Adipocyte (in vitro differentiated cells): ENCODE measurements at regions not wholly inside any gene's neighbourhood (a gene's known extent, or its start where the extent isn't known, plus 50 kb on each side); places are given as distances from the start of the nearest gene placed in this dataset.
"Not testable (repeated sequence)": the region's sequence is repeated elsewhere in the genome, so short reads cannot be mapped to it uniquely, and the experiment has no call there.

ENCODE experiments used
- DNase-seq: peaks from one replicate; pipeline ENCODE4 v3.0.0-alpha.2; 2015; ENCODE audit warnings: low read depth
- H3K27me3 ChIP-seq: replicated peaks from 2 replicates; pipeline ENCODE4 v1.7.0; 2013; ENCODE audit warnings: mild to moderate bottlenecking, low read length, moderate library complexity; ENCODE audit not compliant: control insufficient read depth, insufficient read depth
- H3K36me3 ChIP-seq: 2 replicates; pipeline ENCODE4 v1.7.0; 2013; ENCODE audit warnings: low read length, mild to moderate bottlenecking, moderate library complexity; ENCODE audit not compliant: control insufficient read depth, insufficient read depth, severe bottlenecking
- H3K4me1 ChIP-seq: 2 replicates; pipeline ENCODE4 v1.7.0; 2013; ENCODE audit warnings: mild to moderate bottlenecking, low read length, moderate library complexity; ENCODE audit not compliant: control insufficient read depth, insufficient read depth
- H3K4me3 ChIP-seq: 2 replicates; pipeline ENCODE4 v1.7.0; 2013; ENCODE audit warnings: mild to moderate bottlenecking, low read length, moderate library complexity
- H3K9ac ChIP-seq: 2 replicates; pipeline ENCODE4 v1.7.0; 2013; ENCODE audit warnings: mild to moderate bottlenecking, low read length, moderate library complexity
- H3K9me3 ChIP-seq: 2 replicates; pipeline ENCODE4 v1.7.0; 2013; ENCODE audit warnings: mild to moderate bottlenecking, low read length, moderate library complexity; ENCODE audit not compliant: control insufficient read depth

DNA sequence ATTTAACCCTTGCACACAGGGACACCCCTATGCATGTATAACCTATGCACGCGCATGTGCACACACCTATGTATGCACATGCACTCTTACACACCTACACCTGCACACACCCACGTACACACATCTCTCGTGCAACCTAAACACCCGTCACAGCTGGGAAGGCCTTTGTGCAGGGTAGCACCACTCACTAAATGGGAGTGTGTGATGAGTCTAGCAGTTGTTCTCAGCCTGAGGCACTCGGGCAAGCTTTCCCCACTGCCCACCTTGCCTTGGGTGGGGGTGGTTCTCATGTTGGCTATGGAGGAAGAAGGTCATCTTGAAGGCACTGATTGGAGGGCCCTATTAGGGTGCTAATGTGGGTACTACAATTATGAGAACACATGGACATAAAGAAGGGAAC lies 85.8 kb downstream of the DLL1 start:
- no peak for DNase-seq
- Histone ChIP-seq H3K27me3 (peaks cover 20% of the 10 kb centered on the region), H3K4me3 (no peak overlapping the region)

DNA sequence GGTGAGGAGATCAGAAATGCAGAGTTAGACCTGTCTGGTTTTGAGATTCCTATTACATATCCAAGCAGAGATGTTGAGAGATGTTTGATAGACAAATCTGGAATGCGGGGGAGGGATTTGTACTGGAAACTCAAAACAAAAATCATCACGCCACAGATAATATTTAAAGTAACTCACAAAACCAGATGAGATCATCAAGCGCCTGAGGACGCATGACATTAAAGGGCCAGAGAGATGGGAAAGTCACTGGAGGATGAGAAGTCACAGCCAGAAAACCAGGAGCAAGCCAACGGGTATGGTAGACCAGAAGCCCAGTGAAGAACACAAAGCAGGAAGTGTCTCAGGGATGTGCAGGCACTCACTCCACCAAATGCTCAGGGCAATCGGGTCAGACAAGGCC lies 87.7 kb downstream of the DLL1 start:
- Histone ChIP-seq H3K4me3 (no peak overlapping the region), H3K9me3 (no peaks in the 10 kb centered on the region), H3K36me3 (no peaks in the 10 kb centered on the region), H3K27me3 (peaks cover 7% of the 10 kb centered on the region), H3K4me1 (no peaks in the 10 kb centered on the region), H3K9ac (no peak overlapping the region)
- no peak for DNase-seq

More for the DNA sequence above, 85.8 kb downstream of the DLL1 start:
- H3K9ac ChIP-seq, result no peak overlapping the region
- no peaks in the 10 kb centered on the region for H3K9me3 ChIP-seq
- no peaks in the 10 kb centered on the region for H3K36me3 ChIP-seq
- no peaks in the 10 kb centered on the region for H3K4me1 ChIP-seq

DNA sequence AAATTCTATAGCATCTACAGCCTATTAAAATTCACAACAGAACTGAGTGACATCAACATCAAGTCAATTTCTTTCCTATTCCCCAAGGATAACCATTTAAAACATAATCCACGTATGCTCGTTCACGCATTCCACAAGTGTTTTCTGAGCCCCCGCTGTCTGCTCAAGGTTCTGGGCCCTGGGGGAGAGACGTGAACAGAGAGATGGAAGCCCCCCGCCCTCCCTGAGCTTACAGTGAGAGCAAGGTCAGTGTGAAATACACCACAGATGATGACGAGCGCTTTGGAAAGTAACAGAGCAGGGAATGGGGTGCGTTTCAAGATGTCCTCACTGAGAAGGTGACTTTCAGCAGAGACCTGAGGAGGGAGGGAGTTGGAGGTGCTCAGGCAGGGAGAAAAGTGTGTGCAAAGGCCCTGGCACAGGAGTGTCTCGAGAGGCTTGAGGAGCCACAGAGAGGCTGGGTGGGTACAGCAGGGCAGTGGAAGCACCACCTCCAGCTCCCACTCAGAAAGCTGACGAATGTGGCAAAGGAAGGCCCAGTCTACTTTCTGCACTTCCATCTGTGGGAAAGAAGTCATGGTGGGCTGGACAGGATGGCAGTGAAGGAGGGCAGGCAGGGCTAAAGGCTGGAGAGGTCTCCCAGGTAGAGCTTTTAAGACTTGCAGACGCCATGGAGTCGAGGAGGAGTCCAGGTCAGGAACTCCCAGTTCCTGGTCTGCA lies 88.3 kb downstream of the DLL1 start:
- Histone ChIP-seq H3K27me3 (peaks cover 5% of the 10 kb centered on the region), H3K9ac (no peak overlapping the region), H3K36me3 (no peaks in the 10 kb centered on the region), H3K4me3 (no peak overlapping the region), H3K4me1 (no peaks in the 10 kb centered on the region), H3K9me3 (no peaks in the 10 kb centered on the region)
- DNase-seq, result no peak

DNA sequence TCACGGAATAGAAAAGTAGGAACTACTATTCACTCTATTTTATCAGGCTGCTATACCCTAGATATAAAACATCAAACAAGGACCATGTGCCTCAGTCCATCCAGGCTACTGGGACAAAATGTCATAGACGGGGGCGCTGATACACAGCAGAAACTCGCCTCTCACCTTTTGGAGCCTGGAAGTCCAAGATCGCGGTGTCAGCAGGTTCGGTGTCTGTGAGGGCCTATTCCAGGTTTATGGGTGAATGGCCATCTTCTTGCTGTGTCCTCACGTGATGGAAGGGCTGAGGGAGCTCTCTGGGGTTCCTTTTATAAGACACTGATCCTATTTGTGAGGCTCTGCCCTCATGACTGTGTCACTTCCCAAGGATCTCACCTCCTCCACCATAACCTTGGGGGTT lies 89.5 kb downstream of the DLL1 start:
- H3K9me3 ChIP-seq, result peaks cover 4% of the 10 kb centered on the region
- peaks cover 5% of the 10 kb centered on the region for H3K27me3 ChIP-seq
- H3K36me3 ChIP-seq, result no peaks in the 10 kb centered on the region
- H3K4me1 ChIP-seq, result no peaks in the 10 kb centered on the region
- DNase-seq, result no peak
- H3K4me3 ChIP-seq, result no peak overlapping the region
- H3K9ac ChIP-seq, result no peak overlapping the region

DNA sequence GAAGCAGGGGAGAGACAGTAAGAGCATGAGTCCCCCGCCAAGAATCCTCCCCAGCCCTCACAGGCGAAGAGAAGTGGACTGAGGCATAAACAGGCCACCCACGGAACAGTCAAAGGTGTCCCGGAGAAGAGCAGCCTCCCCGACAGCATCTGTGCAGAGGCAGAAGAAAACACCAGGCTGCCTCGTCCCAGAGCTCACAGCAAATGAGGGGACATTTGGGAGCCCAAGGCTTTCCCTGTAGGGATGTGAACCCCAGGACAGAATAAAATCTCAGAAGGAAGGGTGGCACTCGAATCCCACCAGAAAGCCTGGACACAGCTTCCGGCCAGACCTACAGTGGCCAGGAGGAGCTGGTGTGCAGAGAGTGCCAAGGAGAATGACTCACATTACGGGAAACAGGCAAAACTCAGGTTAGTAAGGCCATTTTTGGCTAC lies 90.4 kb downstream of the DLL1 start:
- no peaks in the 10 kb centered on the region for H3K36me3 ChIP-seq
- no peak overlapping the region for H3K9ac ChIP-seq
- H3K4me1 ChIP-seq, result no peaks in the 10 kb centered on the region
- H3K4me3 ChIP-seq, result no peak overlapping the region
- H3K9me3 ChIP-seq, result peaks cover 13% of the 10 kb centered on the region
- DNase-seq, result no peak
- peaks cover 5% of the 10 kb centered on the region for H3K27me3 ChIP-seq

DNA sequence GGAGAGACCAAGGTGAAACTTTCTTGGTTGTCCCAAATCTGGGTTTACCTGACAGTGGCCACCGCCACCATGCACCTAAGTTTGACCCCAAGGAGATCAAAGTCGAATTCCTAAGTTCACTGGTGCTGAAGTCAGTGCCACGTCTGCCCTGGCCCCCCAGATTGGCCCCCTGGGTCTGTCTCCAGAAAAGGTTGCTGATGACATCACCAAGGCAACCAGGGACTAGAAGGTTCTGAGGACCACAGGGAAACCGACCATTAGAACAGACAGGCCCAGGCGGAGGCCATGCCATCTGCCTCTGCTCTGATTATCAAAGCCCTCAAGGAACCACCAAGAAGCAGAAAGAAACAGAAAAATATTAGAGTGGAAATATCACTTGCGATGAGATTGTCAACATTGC lies 91.2 kb downstream of the DLL1 start:
- Histone ChIP-seq H3K4me1 (no peaks in the 10 kb centered on the region), H3K4me3 (no peak overlapping the region), H3K9ac (no peak overlapping the region), H3K9me3 (peaks cover 20% of the 10 kb centered on the region), H3K36me3 (no peaks in the 10 kb centered on the region), H3K27me3 (peaks cover 5% of the 10 kb centered on the region)
- no peak for DNase-seq

DNA sequence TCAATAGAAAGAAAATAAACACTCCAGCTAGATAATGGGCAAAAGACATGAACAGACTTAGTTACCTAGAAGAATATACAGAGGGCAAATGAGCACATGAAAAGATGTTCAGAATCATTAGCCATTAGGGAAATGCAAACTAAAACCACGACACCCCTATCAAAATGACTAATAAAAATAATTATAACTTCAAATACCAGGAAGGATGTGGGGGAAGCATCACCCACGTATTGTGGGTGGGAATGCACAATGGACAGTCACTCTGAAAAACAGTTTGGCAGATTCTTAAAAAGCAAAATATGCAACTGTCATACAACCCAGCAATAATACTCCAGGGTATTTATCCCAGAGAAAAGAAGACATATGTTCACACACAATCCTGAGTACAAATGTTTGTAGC lies 92.6 kb downstream of the DLL1 start:
- H3K4me1 ChIP-seq, result no peaks in the 10 kb centered on the region
- peaks cover 6% of the 10 kb centered on the region for H3K27me3 ChIP-seq
- H3K36me3 ChIP-seq, result no peaks in the 10 kb centered on the region
- H3K9me3 ChIP-seq, result peaks cover 34% of the 10 kb centered on the region
- H3K9ac ChIP-seq, result no peak overlapping the region
- H3K4me3 ChIP-seq, result no peak overlapping the region
- DNase-seq, result no peak

DNA sequence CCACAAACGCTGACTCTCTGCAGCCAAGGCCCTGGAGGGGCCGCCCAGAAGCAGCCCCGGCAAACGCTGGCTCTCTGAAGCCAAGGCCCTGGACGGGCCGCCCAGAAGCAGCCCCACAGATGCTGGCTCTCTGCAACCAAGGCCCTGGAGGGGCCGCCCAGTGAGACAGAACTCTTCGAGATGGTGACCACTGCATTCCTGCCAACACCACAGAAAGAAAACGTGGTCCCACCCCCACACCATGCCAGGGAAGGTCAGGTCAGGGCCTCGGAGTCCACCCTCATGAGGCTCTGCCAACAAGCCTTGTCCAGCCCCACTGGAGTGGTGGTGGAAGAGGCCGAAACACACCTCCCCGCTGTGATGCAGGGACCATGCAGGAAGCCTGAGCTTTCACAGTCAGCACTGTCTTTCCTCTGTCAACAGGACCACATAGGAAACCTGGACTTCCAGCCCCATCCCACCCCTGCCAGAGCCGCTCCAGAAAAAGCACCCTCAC lies 97.5 kb downstream of the DLL1 start:
- Histone ChIP-seq H3K27me3 (peaks cover 7% of the 10 kb centered on the region), H3K9me3 (peaks cover 37% of the 10 kb centered on the region), H3K4me3 (no peak overlapping the region), H3K36me3 (no peaks in the 10 kb centered on the region), H3K9ac (no peak overlapping the region), H3K4me1 (no peaks in the 10 kb centered on the region)
- DNase-seq, result no peak

DNA sequence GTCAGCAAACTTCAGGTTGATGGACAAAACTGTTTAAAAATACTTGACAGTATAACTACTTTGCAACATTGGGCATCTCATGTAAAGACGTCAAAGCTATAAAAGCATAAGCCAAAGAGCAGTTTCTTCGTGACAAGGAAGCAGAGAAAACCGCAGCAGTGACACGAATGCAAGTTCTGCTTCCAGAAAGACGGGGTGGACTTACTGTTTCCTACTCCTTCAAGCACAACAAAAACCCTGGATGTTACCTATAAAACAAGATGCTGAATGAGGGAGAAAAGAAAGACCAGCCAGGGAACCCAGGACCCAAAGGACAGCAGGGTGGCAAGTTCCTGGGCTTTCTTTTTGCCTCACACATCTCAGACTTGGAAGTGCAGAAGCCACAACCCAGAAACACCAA lies 98.0 kb downstream of the DLL1 start:
- H3K4me3 ChIP-seq, result no peak overlapping the region
- peaks cover 37% of the 10 kb centered on the region for H3K9me3 ChIP-seq
- H3K36me3 ChIP-seq, result no peaks in the 10 kb centered on the region
- DNase-seq, result no peak
- no peak overlapping the region for H3K9ac ChIP-seq
- H3K4me1 ChIP-seq, result no peaks in the 10 kb centered on the region
- peaks cover 7% of the 10 kb centered on the region for H3K27me3 ChIP-seq

DNA sequence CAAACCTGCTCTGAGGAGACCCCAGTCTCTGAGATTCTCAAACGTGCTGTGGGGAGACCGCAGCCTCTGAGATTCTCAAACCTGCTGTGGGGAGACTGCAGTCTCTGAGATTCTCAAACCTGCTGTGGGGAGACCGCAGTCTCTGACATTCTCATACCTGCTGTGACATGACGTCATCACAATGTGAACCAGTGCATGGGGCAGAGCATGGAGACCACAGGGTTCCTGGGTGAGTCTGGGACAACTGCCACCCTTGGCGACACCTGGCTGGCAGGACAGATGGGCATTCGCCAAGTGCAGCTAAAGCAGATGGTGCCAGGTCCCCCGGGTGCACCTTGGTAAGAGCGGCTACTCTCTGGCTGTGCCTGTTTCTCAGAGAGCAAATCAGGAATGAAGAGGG lies 98.8 kb downstream of the DLL1 start:
- peaks cover 37% of the 10 kb centered on the region for H3K9me3 ChIP-seq
- H3K4me1 ChIP-seq, result not testable (repeated sequence)

DNA sequence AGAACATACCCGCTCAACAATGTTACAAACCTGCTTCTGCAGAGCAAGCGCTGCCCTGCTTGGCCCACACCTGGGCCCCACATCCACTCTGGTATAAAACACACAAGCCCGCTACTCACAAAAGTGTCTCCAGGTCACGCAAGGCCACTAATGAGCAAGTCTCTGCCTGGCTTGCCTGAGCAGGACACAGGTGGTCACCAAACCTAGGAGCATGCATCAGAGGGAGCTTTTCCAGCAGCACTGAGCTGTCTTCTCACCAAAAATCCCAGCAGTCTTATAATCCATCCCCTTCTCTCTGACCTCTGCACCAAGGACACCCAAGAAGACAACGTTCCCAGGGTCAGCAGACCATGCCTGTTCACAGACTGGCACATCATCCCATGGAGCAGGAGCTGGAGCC lies 100.8 kb downstream of the DLL1 start:
- DNase-seq, result no peak
- H3K4me3 ChIP-seq, result no peak overlapping the region

More for the DNA sequence above, 98.8 kb downstream of the DLL1 start:
- DNase-seq, H3K9ac ChIP-seq, H3K4me3 ChIP-seq, H3K36me3 ChIP-seq: not testable (repeated sequence)
- peaks cover 13% of the 10 kb centered on the region for H3K27me3 ChIP-seq

DNA sequence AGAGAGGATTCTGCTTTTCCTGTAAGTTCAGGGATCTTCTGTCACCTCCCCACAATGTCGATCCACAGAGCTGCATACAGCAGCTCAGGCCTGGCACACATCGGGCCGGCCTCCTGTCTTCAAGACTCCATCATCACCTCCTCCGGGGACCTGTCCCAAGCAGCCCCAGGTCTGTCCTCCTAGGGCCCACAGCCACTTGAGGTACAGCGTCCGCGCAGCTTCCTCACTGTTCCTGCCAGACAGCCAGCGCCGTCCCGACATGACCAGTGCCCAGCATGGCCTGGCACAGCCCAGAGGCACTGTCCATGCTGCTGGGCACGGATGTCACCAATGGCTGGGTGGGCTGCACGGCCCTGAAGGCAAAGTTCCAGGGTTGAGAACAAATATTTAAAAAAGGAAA lies 101.6 kb downstream of the DLL1 start:
- Histone ChIP-seq H3K4me1 (no peaks in the 10 kb centered on the region), H3K27me3 (peaks cover 14% of the 10 kb centered on the region), H3K36me3 (no peaks in the 10 kb centered on the region), H3K9me3 (peaks cover 12% of the 10 kb centered on the region), H3K4me3 (no peak overlapping the region), H3K9ac (no peak overlapping the region)
- no peak for DNase-seq

More for the DNA sequence above, 100.8 kb downstream of the DLL1 start:
- Histone ChIP-seq H3K9ac (no peak overlapping the region), H3K4me1 (no peaks in the 10 kb centered on the region), H3K27me3 (peaks cover 14% of the 10 kb centered on the region), H3K36me3 (no peaks in the 10 kb centered on the region), H3K9me3 (peaks cover 20% of the 10 kb centered on the region)
